ENCODE measurements at regions not wholly inside any gene's neighbourhood (a gene's known extent, or its start where the extent isn't known, plus 50 kb on each side); places are given as distances from the start of the nearest gene placed in this dataset.
A peak's percentile ranks its signal among the peaks of the same experiment; 100 is the strongest.

- DNase-seq, result no peak
- H3K9me3 ChIP-seq, result peaks cover 0 to 3% (median 1%) of the 10 kb centered on the region in 4 donors
- no peaks in the 10 kb centered on the region for H3K36me3 ChIP-seq
- ATAC-seq (ENCODE audit: low FRiP score in 2 of 2), result peak in 1 of 2 donors; percentile 63
- TF ChIP-seq CTCF (IDR thresholded peaks at IDR 0.05), result no peak
- TF ChIP-seq EP300 (IDR thresholded peaks at IDR 0.05), result no peak
- TF ChIP-seq POLR2A (IDR thresholded peaks at IDR 0.05), result no peak
- no peak for TF ChIP-seq POLR2AphosphoS5 (IDR thresholded peaks at IDR 0.05)
- WGBS, 2 donors, result 45 to 66% methylated on average over 1 of the region's 1 CpG
- H3K4me1 ChIP-seq, result no peaks in the 10 kb centered on the region
- H3K4me3 ChIP-seq, result no peak overlapping the region
- no peak overlapping the region for H3K27ac ChIP-seq
- H3K27me3 ChIP-seq, result no peaks in the 10 kb centered on the region
Observed at GRCh38 chr11:108994887-108995286, 330.0 kb downstream of the DDX10 start.

GRCh38 chr11:108997826-108998225, 333.0 kb downstream of the DDX10 start:
- DNase-seq (no peak), ATAC-seq (ENCODE audit: low FRiP score in 2 of 2) (no peak)
- no peak overlapping the region for H3K4me3 ChIP-seq
- H3K27me3 ChIP-seq, result no peaks in the 10 kb centered on the region
- TF ChIP-seq POLR2A (IDR thresholded peaks at IDR 0.05), result no peak
- TF ChIP-seq CTCF (IDR thresholded peaks at IDR 0.05), result no peak
- no peak for TF ChIP-seq EP300 (IDR thresholded peaks at IDR 0.05)
- TF ChIP-seq POLR2AphosphoS5 (IDR thresholded peaks at IDR 0.05), result no peak
- H3K9me3 ChIP-seq, result peaks cover 0 to 3% (median 1%) of the 10 kb centered on the region in 4 donors
- H3K4me1 ChIP-seq, result no peaks in the 10 kb centered on the region
- H3K36me3 ChIP-seq, result no peaks in the 10 kb centered on the region
- no peak overlapping the region for H3K27ac ChIP-seq

GRCh38 chr11:109000531-109000930, 335.7 kb downstream of the DDX10 start:
- TF ChIP-seq POLR2AphosphoS5 (IDR thresholded peaks at IDR 0.05) (no peak), POLR2A (IDR thresholded peaks at IDR 0.05) (no peak), EP300 (IDR thresholded peaks at IDR 0.05) (no peak), CTCF (IDR thresholded peaks at IDR 0.05) (no peak)
- no peak overlapping the region for H3K4me3 ChIP-seq
- no peak overlapping the region for H3K27ac ChIP-seq
- no peaks in the 10 kb centered on the region for H3K36me3 ChIP-seq
- WGBS, 2 donors, result 53 to 82% methylated on average over 1 of the region's 1 CpG
- H3K9me3 ChIP-seq, result peaks cover 0 to 3% (median 1%) of the 10 kb centered on the region in 4 donors
- DNase-seq, result no peak
- ATAC-seq (ENCODE audit: low FRiP score in 2 of 2), result no peak
- no peaks in the 10 kb centered on the region for H3K4me1 ChIP-seq
- no peaks in the 10 kb centered on the region for H3K27me3 ChIP-seq

- ATAC-seq (ENCODE audit: low FRiP score in 2 of 2), result no peak
Observed at GRCh38 chr11:109001585-109001984, 336.7 kb downstream of the DDX10 start.

More at GRCh38 chr11:109001585-109001984, 336.7 kb downstream of the DDX10 start:
- Histone ChIP-seq H3K4me3 (no peak overlapping the region), H3K27ac (no peak overlapping the region), H3K9me3 (no peaks in the 10 kb centered on the region), H3K36me3 (no peaks in the 10 kb centered on the region), H3K4me1 (no peaks in the 10 kb centered on the region), H3K27me3 (no peaks in the 10 kb centered on the region)
- DNase-seq, result no peak
- TF ChIP-seq POLR2A (IDR thresholded peaks at IDR 0.05) (no peak), EP300 (IDR thresholded peaks at IDR 0.05) (no peak), CTCF (IDR thresholded peaks at IDR 0.05) (no peak), POLR2AphosphoS5 (IDR thresholded peaks at IDR 0.05) (no peak)

Data from upper lobe of left lung (tissue), 6 donors.